Esophagus squamous epithelium (tissue), 5 donors: ENCODE measurements at regions not wholly inside any gene's neighbourhood (a gene's known extent, or its start where the extent isn't known, plus 50 kb on each side); places are given as distances from the start of the nearest gene placed in this dataset.

Source experiments
- DNase-seq: peaks from one replicate; lab custom pipeline; 2025; lab: John Stamatoyannopoulos, UW
- H3K27ac ChIP-seq, 4 donors: fragments of 200-600 bp; sonication (generic); one replicate each; pipeline ENCODE4 v1.5.1; 2016 to 2019; ENCODE audit warnings: mild to moderate bottlenecking in 1 of 4
- H3K27me3 ChIP-seq, 4 donors: fragments of 200-600 bp; sonication (generic); 1 replicate in 3 of 4; 2 replicates in 1 of 4; pipeline versions ENCODE4 v1.5.1 to v1.6.0; 2017 to 2021; ENCODE audit warnings: antibody characterized with exemption in 1 of 4
- H3K36me3 ChIP-seq, 3 donors: fragments of 200-600 bp; sonication (generic); one replicate each; pipeline ENCODE4 v1.5.1; 2016 to 2019
- H3K4me1 ChIP-seq, 3 donors: fragments of 200-600 bp; sonication (generic); one replicate each; pipeline ENCODE4 v1.5.1; 2017 to 2019
- H3K4me3 ChIP-seq, 4 donors: fragments of 200-600 bp; sonication (generic); 1 replicate in 3 of 4; 2 replicates in 1 of 4; pipeline ENCODE4 v1.5.1; 2016 to 2019; ENCODE audit warnings: mild to moderate bottlenecking in 2 of 4, moderate library complexity in 1 of 4
- H3K9me3 ChIP-seq, 3 donors: fragments of 200-600 bp; sonication (generic); one replicate each; pipeline ENCODE4 v1.5.1; 2016 to 2019
- POLR2A ChIP-seq, 4 donors: fragments of 450-650 bp; IDR thresholded peaks; one replicate each; pipeline ENCODE4 v1.6.1; 2017; ENCODE audit warnings: antibody characterized with exemption in 4 of 4, mild to moderate bottlenecking in 4 of 4, moderate library complexity in 3 of 4
- WGBS, 2 donors: methylation state at CpG; one replicate each; pipeline ENCODE4 v1.1.5; 2018; 5-methylcytosine and 5-hydroxymethylcytosine counted together
- intact Hi-C: fragments of 100-400 bp; cut with DNase I; formaldehyde crosslinking; loops from one replicate; pipeline ENCODE4 v1.15.0; 2022
- TF ChIP-seq, protein P1 (sequence below), 6 experiments: fragments of 450-650 bp in 4 of 6; fragments of 200-600 bp in 2 of 6; sonication (generic) in 2 of 6; IDR thresholded peaks; one replicate each; pipeline ENCODE4 v1.5.1; 2016 to 2019; ENCODE audit warnings: antibody characterized with exemption in 6 of 6, mild to moderate bottlenecking in 4 of 6, moderate library complexity in 4 of 6
- donor health status: DM: yes; HTN: yes; CAD: no.

DNA sequence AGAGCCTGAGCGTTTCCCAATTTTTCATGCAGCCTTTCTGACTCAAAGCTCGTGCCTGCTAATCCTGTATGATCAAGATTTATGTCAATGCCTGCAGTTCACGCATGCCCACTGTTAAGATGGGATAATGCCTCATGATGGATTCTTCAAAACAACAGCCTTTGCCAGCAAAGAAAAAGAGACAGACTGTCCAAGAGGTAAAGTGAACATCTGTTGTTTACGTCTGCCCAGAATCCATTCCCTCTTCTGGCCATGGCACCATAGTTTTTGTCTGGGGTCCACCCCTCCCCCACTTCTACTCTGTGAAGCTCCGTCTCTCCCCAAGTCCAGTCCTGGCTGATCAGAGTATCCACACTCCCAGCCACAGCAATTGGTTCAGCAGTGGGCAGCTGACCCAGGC, 91.9 kb upstream of the EYA2 start:
- no peak overlapping the region for H3K4me3 ChIP-seq
- DNase-seq, result no peak
- no peaks in the 10 kb centered on the region for H3K9me3 ChIP-seq
- H3K36me3 ChIP-seq, result no peaks in the 10 kb centered on the region
- H3K27ac ChIP-seq, result no peak overlapping the region
- WGBS, 2 donors, result 38 to 50% methylated on average over 5 of the region's 5 CpGs
- H3K4me1 ChIP-seq, result no peaks in the 10 kb centered on the region
- TF ChIP-seq POLR2A (IDR thresholded peaks at IDR 0.05), result no peak
- TF ChIP-seq, protein P1, sequence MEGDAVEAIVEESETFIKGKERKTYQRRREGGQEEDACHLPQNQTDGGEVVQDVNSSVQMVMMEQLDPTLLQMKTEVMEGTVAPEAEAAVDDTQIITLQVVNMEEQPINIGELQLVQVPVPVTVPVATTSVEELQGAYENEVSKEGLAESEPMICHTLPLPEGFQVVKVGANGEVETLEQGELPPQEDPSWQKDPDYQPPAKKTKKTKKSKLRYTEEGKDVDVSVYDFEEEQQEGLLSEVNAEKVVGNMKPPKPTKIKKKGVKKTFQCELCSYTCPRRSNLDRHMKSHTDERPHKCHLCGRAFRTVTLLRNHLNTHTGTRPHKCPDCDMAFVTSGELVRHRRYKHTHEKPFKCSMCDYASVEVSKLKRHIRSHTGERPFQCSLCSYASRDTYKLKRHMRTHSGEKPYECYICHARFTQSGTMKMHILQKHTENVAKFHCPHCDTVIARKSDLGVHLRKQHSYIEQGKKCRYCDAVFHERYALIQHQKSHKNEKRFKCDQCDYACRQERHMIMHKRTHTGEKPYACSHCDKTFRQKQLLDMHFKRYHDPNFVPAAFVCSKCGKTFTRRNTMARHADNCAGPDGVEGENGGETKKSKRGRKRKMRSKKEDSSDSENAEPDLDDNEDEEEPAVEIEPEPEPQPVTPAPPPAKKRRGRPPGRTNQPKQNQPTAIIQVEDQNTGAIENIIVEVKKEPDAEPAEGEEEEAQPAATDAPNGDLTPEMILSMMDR (IDR thresholded peaks at IDR 0.05), result no peak
- H3K27me3 ChIP-seq, result peaks cover 0 to 37% (median 0%) of the 10 kb centered on the region in 4 donors
- intact Hi-C loops, result no loop called here

DNA sequence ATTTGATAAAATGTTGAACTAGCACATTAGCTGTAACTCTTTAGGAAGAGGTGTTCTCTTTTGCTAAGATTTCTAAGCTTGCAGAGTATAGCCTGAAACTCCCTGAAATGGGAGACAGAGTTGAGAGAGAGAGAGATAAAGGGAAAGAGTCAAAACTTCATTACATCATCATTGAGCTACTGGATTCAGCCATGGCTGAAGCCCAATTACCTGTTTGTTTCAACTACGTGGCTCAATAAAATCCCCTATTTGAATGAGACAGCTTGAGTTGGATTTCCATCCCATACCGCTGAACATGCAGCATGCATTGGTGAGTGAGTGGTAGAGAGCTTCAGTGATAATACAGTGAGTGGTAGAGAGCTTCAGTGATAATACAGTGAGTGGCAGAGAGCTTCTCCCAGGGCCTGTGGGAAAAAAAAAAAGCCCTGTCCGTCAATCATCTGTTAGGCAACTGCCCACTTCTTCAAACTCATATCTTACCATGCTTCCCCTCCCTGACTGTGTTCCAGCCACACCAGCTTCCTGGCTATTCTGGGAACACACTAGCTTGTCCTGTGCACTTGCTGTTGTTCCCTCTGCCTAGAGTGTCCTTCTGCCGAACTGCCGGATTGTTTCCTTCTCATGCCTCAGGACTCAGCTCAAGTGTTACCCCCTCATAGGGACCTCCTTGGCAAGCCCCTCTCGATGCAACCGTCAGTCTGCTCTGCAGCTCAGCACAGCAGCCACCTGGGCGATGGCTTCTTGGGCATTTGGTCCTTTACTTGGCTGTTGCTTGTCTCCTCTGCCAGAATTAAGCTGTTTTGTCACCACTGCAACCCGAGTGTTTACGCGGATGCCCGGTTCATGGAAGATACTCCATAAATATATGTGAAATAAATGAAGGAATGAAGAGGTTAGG, 91.3 kb upstream of the EYA2 start:
- H3K27me3 ChIP-seq, result peaks cover 0 to 35% (median 0%) of the 10 kb centered on the region in 4 donors
- no peak overlapping the region for H3K4me3 ChIP-seq
- no peak for DNase-seq
- no peaks in the 10 kb centered on the region for H3K4me1 ChIP-seq
- TF ChIP-seq POLR2A (IDR thresholded peaks at IDR 0.05), result no peak
- TF ChIP-seq, protein P1 (IDR thresholded peaks at IDR 0.05), result no peak
- WGBS, 2 donors, result 80 to 89% methylated on average over 10 to 12 of the region's 12 CpGs
- H3K36me3 ChIP-seq, result no peaks in the 10 kb centered on the region
- intact Hi-C loops, result no loop called here
- H3K9me3 ChIP-seq, result no peaks in the 10 kb centered on the region
- H3K27ac ChIP-seq, result no peak overlapping the region

DNA sequence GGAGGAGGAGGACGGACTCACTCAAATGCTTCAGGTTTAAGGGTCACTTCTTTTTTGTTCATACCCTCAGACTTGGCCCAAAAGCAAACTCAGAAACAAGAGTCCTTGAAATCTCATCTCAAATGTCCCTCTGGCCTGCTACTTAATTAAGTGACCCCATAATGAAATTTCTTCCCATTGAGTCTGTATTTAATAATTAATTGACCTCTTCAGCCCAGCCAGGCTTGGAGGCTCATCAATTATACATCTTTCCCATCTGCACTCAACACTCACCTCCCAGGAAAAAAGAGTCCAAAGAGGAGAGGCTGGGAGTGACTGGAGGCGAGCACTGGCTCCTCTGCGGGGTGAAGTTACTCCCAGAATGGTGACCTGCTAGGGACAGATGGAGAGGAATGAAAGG, 90.5 kb upstream of the EYA2 start:
- no peak overlapping the region for H3K27ac ChIP-seq
- intact Hi-C loops, result no loop called here
- H3K27me3 ChIP-seq, result peaks cover 0 to 27% (median 0%) of the 10 kb centered on the region in 4 donors
- no peaks in the 10 kb centered on the region for H3K9me3 ChIP-seq
- DNase-seq, result no peak
- H3K4me3 ChIP-seq, result no peak overlapping the region
- 74 to 87% methylated on average over 3 of the region's 3 CpGs for WGBS, 2 donors
- no peak for TF ChIP-seq POLR2A (IDR thresholded peaks at IDR 0.05)
- TF ChIP-seq, protein P1 (IDR thresholded peaks at IDR 0.05), result no peak
- H3K36me3 ChIP-seq, result no peaks in the 10 kb centered on the region
- H3K4me1 ChIP-seq, result no peaks in the 10 kb centered on the region

DNA sequence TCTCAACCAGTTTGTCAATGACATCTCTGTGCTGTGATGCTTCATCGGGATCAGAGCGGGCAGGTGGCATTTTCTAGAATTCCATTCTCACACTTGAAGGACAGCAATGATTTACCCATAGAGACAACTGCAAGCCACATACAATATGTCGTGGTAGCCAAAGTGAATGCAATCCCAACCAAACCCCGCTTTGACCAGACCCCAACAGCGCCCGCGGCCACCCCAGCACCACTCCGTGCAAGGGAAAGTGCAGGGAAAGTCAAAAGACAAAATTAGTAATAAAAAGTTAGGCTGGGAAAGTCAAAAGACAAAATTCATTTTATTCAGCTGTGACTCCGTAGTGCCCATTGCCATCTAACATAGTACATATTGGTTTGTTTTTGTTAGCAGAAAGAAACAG, 88.8 kb upstream of the EYA2 start:
- Histone ChIP-seq H3K27ac (no peak overlapping the region), H3K27me3 (peaks cover 0 to 28% (median 0%) of the 10 kb centered on the region in 4 donors), H3K36me3 (no peaks in the 10 kb centered on the region), H3K4me3 (no peak overlapping the region), H3K4me1 (peaks cover 0 to 12% (median under 1%) of the 10 kb centered on the region in 3 donors), H3K9me3 (no peaks in the 10 kb centered on the region)
- TF ChIP-seq, protein P1 (IDR thresholded peaks at IDR 0.05), result no peak
- TF ChIP-seq POLR2A (IDR thresholded peaks at IDR 0.05), result no peak
- 93 to 97% methylated on average over 9 of the region's 9 CpGs for WGBS, 2 donors
- DNase-seq, result no peak
- intact Hi-C loops, result no loop called here

DNA sequence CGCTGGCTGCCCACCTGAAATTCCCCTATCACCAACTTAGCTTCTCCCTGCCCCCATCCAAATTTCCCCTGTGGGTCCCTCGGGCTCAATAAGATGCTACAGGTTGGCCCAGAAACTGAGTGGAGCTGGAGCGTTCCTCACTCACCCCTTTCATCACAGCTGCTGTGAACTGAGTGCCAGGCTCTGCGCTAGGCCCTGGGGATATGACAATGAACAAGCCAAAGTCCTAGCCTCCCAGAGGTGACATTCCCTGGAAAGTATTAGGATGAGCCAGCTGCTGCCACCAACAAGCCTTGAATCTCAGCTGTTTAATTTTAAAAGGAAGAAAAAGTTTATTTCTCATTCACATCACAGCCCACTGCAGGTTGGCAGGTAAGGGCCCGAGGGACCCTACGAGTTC, 86.6 kb upstream of the EYA2 start:
- TF ChIP-seq, protein P1 (IDR thresholded peaks at IDR 0.05), result no peak
- no peak for TF ChIP-seq POLR2A (IDR thresholded peaks at IDR 0.05)
- intact Hi-C loops, result no loop called here
- Histone ChIP-seq H3K27ac (no peak overlapping the region), H3K36me3 (no peaks in the 10 kb centered on the region), H3K4me3 (no peak overlapping the region), H3K9me3 (no peaks in the 10 kb centered on the region), H3K27me3 (peaks cover 0 to 42% (median 2%) of the 10 kb centered on the region in 4 donors), H3K4me1 (peaks cover 6 to 22% (median 8%) of the 10 kb centered on the region in 3 donors)
- no peak for DNase-seq
- 71 to 91% methylated on average over 3 to 6 of the region's 6 CpGs for WGBS, 2 donors
